ENCODE measurements at regions not wholly inside any gene's neighbourhood (a gene's known extent, or its start where the extent isn't known, plus 50 kb on each side); places are given as distances from the start of the nearest gene placed in this dataset.

DNA sequence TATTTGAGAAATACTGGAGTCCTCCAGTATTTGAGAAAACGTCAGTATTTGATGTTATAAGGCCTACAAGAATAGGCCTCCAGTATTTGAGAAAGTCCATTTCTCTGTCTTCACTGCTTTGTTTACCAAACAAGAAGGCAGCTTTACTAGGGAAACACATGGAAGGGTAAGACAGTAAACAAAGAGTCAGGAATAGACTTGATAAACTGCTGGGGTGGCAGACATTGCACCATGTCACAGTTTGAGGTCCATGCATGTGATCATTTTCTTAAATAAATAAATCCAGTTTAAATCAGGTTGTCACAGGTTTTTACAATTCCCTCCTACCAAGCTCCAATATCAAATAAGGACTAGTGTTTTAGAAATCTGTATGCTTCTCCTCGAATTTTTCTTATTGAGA is 1431.0 kb upstream of the SPRY2 start:
- no peak for DNase-seq
- BruUV-seq (replicated peaks) = no TSS peak
- no peaks in the 10 kb centered on the region for H3K27me3 ChIP-seq (ENCODE audit: low read length)
- no peaks in the 10 kb centered on the region for H3K79me2 ChIP-seq (ENCODE audit: low read length)
- no peak overlapping the region for H3K4me3 ChIP-seq (ENCODE audit: low read length)
- no peaks in the 10 kb centered on the region for H3K4me1 ChIP-seq (ENCODE audit: insufficient read depth, low read length)
- no peak overlapping the region for H3K27ac ChIP-seq (ENCODE audit: low read length)
- ChIA-PET POLR2A (ENCODE audit: unreplicated experiment) (no interaction called here), CTCF (no interaction called here)
- H3K9ac ChIP-seq (ENCODE audit: low read length) = no peak overlapping the region
- no peaks in the 10 kb centered on the region for H4K20me1 ChIP-seq (ENCODE audit: low read length)
- intact Hi-C loops (cut with micrococcal nuclease) = no loop called here
- H3K36me3 ChIP-seq (ENCODE audit: low read depth, low read length) = no peaks in the 10 kb centered on the region
- H3K4me2 ChIP-seq (ENCODE audit: low read length) = no peak overlapping the region
- no peak overlapping the region for H2AFZ ChIP-seq (ENCODE audit: low read length)
- no peaks in the 10 kb centered on the region for H3K9me3 ChIP-seq (ENCODE audit: low read length)
- H3F3A ChIP-seq (ENCODE audit: low read length, unreplicated experiment) = no peaks in the 10 kb centered on the region
- no peak for ATAC-seq
- no peaks in the 10 kb centered on the region for H3K9me2 ChIP-seq (replicated peaks; ENCODE audit: low read length)
- TF ChIP-seq EZH2 (IDR thresholded peaks at IDR 0.05; ENCODE audit: low read length, unreplicated experiment) = no peak
- TF ChIP-seq, protein P1, sequence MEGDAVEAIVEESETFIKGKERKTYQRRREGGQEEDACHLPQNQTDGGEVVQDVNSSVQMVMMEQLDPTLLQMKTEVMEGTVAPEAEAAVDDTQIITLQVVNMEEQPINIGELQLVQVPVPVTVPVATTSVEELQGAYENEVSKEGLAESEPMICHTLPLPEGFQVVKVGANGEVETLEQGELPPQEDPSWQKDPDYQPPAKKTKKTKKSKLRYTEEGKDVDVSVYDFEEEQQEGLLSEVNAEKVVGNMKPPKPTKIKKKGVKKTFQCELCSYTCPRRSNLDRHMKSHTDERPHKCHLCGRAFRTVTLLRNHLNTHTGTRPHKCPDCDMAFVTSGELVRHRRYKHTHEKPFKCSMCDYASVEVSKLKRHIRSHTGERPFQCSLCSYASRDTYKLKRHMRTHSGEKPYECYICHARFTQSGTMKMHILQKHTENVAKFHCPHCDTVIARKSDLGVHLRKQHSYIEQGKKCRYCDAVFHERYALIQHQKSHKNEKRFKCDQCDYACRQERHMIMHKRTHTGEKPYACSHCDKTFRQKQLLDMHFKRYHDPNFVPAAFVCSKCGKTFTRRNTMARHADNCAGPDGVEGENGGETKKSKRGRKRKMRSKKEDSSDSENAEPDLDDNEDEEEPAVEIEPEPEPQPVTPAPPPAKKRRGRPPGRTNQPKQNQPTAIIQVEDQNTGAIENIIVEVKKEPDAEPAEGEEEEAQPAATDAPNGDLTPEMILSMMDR (conservative IDR thresholded peaks at IDR 0.05; ENCODE audit: low read depth, low read length) = no peak
- TF ChIP-seq EZH2phosphoT487 (IDR thresholded peaks at IDR 0.05; ENCODE audit: borderline replicate concordance, low read length) = no peak

DNA sequence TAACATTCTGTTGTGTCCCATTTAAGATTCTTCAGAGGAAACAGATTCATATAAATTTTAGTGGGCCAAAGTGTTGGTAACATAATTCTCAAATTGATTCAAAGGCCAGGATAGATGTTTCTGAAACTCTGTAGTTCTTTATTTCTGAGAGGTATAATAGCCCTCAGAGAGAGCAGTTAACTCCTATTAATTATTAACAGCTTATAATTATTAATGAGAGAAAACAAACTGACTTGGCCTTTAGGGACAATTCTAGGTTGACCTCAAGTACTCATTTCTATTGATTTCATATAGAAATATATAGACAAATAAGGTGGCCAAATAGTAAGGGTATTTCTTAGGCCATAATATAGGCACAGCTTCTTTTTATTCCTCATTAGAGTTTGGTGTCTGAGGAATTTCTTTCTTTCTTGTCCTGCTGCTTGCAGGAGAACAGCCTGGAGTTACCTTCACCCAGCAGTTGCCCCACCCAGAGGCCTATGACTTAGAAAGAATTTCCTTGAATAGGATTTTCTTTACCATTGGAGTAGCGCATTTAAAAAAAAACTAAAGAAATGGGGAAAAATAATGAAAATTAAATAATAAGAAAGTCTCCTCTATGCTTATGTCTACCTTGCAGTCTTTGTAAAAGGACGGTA is 1430.1 kb upstream of the SPRY2 start:
- ATAC-seq (no peak), DNase-seq (no peak)
- no peaks in the 10 kb centered on the region for H3K9me3 ChIP-seq (ENCODE audit: low read length)
- no peak overlapping the region for H3K4me3 ChIP-seq (ENCODE audit: low read length)
- intact Hi-C loops (cut with micrococcal nuclease) = no loop called here
- H3K9ac ChIP-seq (ENCODE audit: low read length) = no peak overlapping the region
- no peaks in the 10 kb centered on the region for H3K27me3 ChIP-seq (ENCODE audit: low read length)
- H3K4me2 ChIP-seq (ENCODE audit: low read length) = no peak overlapping the region
- ChIA-PET CTCF (no interaction called here), POLR2A (ENCODE audit: unreplicated experiment) (no interaction called here)
- H3K27ac ChIP-seq (ENCODE audit: low read length) = no peak overlapping the region
- no peaks in the 10 kb centered on the region for H3K9me2 ChIP-seq (replicated peaks; ENCODE audit: low read length)
- H4K20me1 ChIP-seq (ENCODE audit: low read length) = no peaks in the 10 kb centered on the region
- H3K36me3 ChIP-seq (ENCODE audit: low read depth, low read length) = no peaks in the 10 kb centered on the region
- no TSS peak for BruUV-seq (replicated peaks)
- no peaks in the 10 kb centered on the region for H3K79me2 ChIP-seq (ENCODE audit: low read length)
- no peaks in the 10 kb centered on the region for H3F3A ChIP-seq (ENCODE audit: low read length, unreplicated experiment)
- TF ChIP-seq, protein P1 (conservative IDR thresholded peaks at IDR 0.05; ENCODE audit: low read depth, low read length) = no peak
- no peak for TF ChIP-seq EZH2 (IDR thresholded peaks at IDR 0.05; ENCODE audit: low read length, unreplicated experiment)
- H3K4me1 ChIP-seq (ENCODE audit: insufficient read depth, low read length) = no peaks in the 10 kb centered on the region
- no peak overlapping the region for H2AFZ ChIP-seq (ENCODE audit: low read length)

DNA sequence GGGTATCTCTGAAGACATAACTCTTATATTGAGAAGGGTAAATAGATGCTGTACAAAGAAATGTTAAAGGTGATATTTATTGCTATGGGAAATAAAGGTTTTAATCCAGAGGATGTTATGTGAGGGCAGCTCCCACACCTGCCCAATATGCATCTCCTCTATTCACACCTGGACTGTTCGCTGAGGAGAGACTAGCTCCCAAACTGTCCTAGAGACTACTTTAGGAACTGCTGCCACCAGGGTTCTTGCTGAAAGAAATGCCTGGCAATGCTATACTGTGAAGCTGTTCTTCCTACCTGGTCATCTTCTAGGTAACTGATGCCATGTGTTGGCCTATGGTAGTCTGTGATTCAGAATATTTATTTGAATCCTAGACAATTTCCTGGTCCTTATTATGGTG is 1421.5 kb upstream of the SPRY2 start:
- intact Hi-C loops (cut with micrococcal nuclease) = no loop called here
- no peak overlapping the region for H3K9ac ChIP-seq (ENCODE audit: low read length)
- H3K36me3 ChIP-seq (ENCODE audit: low read depth, low read length) = no peaks in the 10 kb centered on the region
- H3F3A ChIP-seq (ENCODE audit: low read length, unreplicated experiment) = no peaks in the 10 kb centered on the region
- H3K4me2 ChIP-seq (ENCODE audit: low read length) = no peak overlapping the region
- ATAC-seq (no peak), DNase-seq (no peak)
- no peaks in the 10 kb centered on the region for H3K27me3 ChIP-seq (ENCODE audit: low read length)
- no peak overlapping the region for H3K27ac ChIP-seq (ENCODE audit: low read length)
- CTCF ChIA-PET = no interaction called here
- H4K20me1 ChIP-seq (ENCODE audit: low read length) = no peaks in the 10 kb centered on the region
- H3K4me1 ChIP-seq (ENCODE audit: insufficient read depth, low read length) = no peaks in the 10 kb centered on the region
- H3K4me3 ChIP-seq (ENCODE audit: low read length) = no peak overlapping the region
- no peaks in the 10 kb centered on the region for H3K9me3 ChIP-seq (ENCODE audit: low read length)
- H3K9me2 ChIP-seq (replicated peaks; ENCODE audit: low read length) = no peaks in the 10 kb centered on the region
- TF ChIP-seq EZH2phosphoT487 (IDR thresholded peaks at IDR 0.05; ENCODE audit: borderline replicate concordance, low read length) (no peak), EZH2 (IDR thresholded peaks at IDR 0.05; ENCODE audit: low read length, unreplicated experiment) (no peak)
- TF ChIP-seq, protein P1 (conservative IDR thresholded peaks at IDR 0.05; ENCODE audit: low read depth, low read length) = no peak
- POLR2A ChIA-PET (ENCODE audit: unreplicated experiment) = no interaction called here
- no peak overlapping the region for H2AFZ ChIP-seq (ENCODE audit: low read length)
- H3K79me2 ChIP-seq (ENCODE audit: low read length) = no peaks in the 10 kb centered on the region
- BruUV-seq (replicated peaks) = no TSS peak
